ENCODE measurements at regions not wholly inside any gene's neighbourhood (a gene's known extent, or its start where the extent isn't known, plus 50 kb on each side); places are given as distances from the start of the nearest gene placed in this dataset.
"Not testable (repeated sequence)": the region's sequence is repeated elsewhere in the genome, so short reads cannot be mapped to it uniquely, and the experiment has no call there.

DNA sequence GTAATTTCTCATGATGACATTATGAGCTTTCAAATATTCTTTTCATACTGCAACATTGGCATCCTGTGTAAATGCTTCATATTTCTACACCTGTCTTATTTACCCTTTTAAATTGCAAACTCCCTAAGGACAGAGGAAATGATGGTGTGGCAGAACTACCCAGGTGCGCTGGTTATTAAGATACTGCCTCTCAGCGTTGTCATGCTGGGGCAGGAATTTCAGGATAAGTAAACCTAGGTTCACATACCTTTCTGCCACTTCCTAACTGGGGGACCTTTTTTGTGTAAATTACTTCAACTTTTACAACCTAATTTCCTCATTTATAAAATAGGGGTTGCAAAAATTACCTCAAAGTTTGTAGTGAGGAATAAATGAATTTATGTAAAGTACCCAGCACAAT is 137.7 kb upstream of the NBPF26 start:
- H3K27me3 ChIP-seq (ENCODE audit: control insufficient read depth in 2 of 2, insufficient read depth in 2 of 2, low read length in 2 of 2); H3K9ac ChIP-seq (replicated peaks; ENCODE audit: extremely low read depth, insufficient read depth, low read length); dilution Hi-C loops (cut with MboI; ENCODE audit: extremely low pct_ligation_motif_present, low sequenced_read_pairs); H3K4me1 ChIP-seq (ENCODE audit: control insufficient read depth, extremely low read depth, insufficient read depth, low read length); BruUV-seq (replicated peaks); FAIRE-seq; H4K20me1 ChIP-seq (replicated peaks; ENCODE audit: control insufficient read depth, extremely low read depth, insufficient read depth, low read length); H3K79me2 ChIP-seq (ENCODE audit: control insufficient read depth, insufficient read depth, low read length); H3K4me2 ChIP-seq (ENCODE audit: insufficient read depth, low read length); H3K36me3 ChIP-seq (ENCODE audit: control insufficient read depth in 2 of 2, extremely low read depth in 1 of 2, insufficient read depth in 2 of 2, low read length in 2 of 2); POLR2A ChIA-PET; CTCF ChIA-PET; H3K27ac ChIP-seq (ENCODE audit: insufficient read depth, low read depth, low read length); H2AFZ ChIP-seq (ENCODE audit: low read depth, low read length); intact Hi-C loops (cut with micrococcal nuclease); H3K9me3 ChIP-seq (replicated peaks; ENCODE audit: control insufficient read depth, insufficient read depth, low read length); H3K9me1 ChIP-seq (replicated peaks; ENCODE audit: control insufficient read depth, extremely low read depth, insufficient read depth, low read length); DNase-seq (ENCODE audit: low read depth, low spot score); H3K4me3 ChIP-seq (replicated peaks in 1 of 3; ENCODE audit: insufficient read depth in 1 of 3, low read depth in 1 of 3, low read length in 3 of 3): not testable (repeated sequence)

GRCh38 chr1:120588811-120589210 is 134.9 kb upstream of the NBPF26 start:
- H3K9me3 ChIP-seq (replicated peaks; ENCODE audit: control insufficient read depth, insufficient read depth, low read length); DNase-seq (ENCODE audit: low read depth, low spot score); H3K4me3 ChIP-seq (replicated peaks in 1 of 3; ENCODE audit: insufficient read depth in 1 of 3, low read depth in 1 of 3, low read length in 3 of 3); H3K9me1 ChIP-seq (replicated peaks; ENCODE audit: control insufficient read depth, extremely low read depth, insufficient read depth, low read length); dilution Hi-C loops (cut with MboI; ENCODE audit: extremely low pct_ligation_motif_present, low sequenced_read_pairs); H3K27me3 ChIP-seq (ENCODE audit: control insufficient read depth in 2 of 2, insufficient read depth in 2 of 2, low read length in 2 of 2); POLR2A ChIA-PET; H3K79me2 ChIP-seq (ENCODE audit: control insufficient read depth, insufficient read depth, low read length); H3K4me1 ChIP-seq (ENCODE audit: control insufficient read depth, extremely low read depth, insufficient read depth, low read length); H2AFZ ChIP-seq (ENCODE audit: low read depth, low read length); H3K36me3 ChIP-seq (ENCODE audit: control insufficient read depth in 2 of 2, extremely low read depth in 1 of 2, insufficient read depth in 2 of 2, low read length in 2 of 2); CTCF ChIA-PET; H3K4me2 ChIP-seq (ENCODE audit: insufficient read depth, low read length); FAIRE-seq; H3K27ac ChIP-seq (ENCODE audit: insufficient read depth, low read depth, low read length); H3K9ac ChIP-seq (replicated peaks; ENCODE audit: extremely low read depth, insufficient read depth, low read length); intact Hi-C loops (cut with micrococcal nuclease); BruUV-seq (replicated peaks); H4K20me1 ChIP-seq (replicated peaks; ENCODE audit: control insufficient read depth, extremely low read depth, insufficient read depth, low read length): not testable (repeated sequence)

DNA sequence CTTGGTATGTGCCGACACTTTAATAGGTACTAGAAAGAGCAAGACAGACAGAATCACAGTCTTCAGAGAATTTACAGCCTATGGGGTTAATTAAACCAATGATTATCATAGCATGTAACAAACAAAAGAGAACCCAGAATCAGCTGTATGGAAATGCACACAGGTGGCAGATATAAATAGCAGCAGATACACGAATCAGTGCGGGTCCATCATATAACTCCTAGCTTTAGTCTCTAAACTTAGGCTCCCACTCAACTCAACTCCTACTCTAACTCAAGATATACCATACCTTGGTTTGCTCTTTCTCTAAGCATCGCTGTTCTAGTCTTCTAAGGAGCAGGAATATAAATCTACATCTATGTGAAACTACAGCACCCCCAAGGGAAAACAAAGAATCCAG is 132.0 kb upstream of the NBPF26 start:
- not testable (repeated sequence) for H3K4me2 ChIP-seq (ENCODE audit: insufficient read depth, low read length)

DNA sequence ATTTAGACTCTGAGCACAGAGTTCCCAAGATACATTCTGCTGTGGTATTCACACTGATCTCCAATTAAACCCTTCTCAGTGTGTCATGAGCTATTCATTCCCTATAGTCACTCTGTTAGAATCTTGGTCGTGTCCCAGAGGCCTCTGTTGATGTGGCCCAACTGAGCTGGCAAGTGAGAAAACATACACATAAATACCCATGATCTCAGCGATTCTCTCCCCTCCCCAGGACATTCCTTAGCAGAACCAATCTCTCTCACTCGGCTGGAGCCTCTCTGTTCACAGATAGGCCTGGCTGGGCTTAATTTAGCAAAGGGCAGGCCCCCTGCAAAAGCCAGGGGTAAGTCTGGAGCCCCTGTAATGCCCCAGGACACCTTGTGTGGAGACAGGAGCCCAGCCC is 130.8 kb upstream of the NBPF26 start:
- H3K4me3 ChIP-seq (replicated peaks in 1 of 3; ENCODE audit: insufficient read depth in 1 of 3, low read depth in 1 of 3, low read length in 3 of 3); H3K36me3 ChIP-seq (ENCODE audit: control insufficient read depth in 2 of 2, extremely low read depth in 1 of 2, insufficient read depth in 2 of 2, low read length in 2 of 2); H3K27ac ChIP-seq (ENCODE audit: insufficient read depth, low read depth, low read length); POLR2A ChIA-PET; H3K27me3 ChIP-seq (ENCODE audit: control insufficient read depth in 2 of 2, insufficient read depth in 2 of 2, low read length in 2 of 2); H3K9me1 ChIP-seq (replicated peaks; ENCODE audit: control insufficient read depth, extremely low read depth, insufficient read depth, low read length); H3K4me2 ChIP-seq (ENCODE audit: insufficient read depth, low read length); H3K79me2 ChIP-seq (ENCODE audit: control insufficient read depth, insufficient read depth, low read length); FAIRE-seq; H3K9ac ChIP-seq (replicated peaks; ENCODE audit: extremely low read depth, insufficient read depth, low read length); DNase-seq (ENCODE audit: low read depth, low spot score); H2AFZ ChIP-seq (ENCODE audit: low read depth, low read length); intact Hi-C loops (cut with micrococcal nuclease); H4K20me1 ChIP-seq (replicated peaks; ENCODE audit: control insufficient read depth, extremely low read depth, insufficient read depth, low read length); BruUV-seq (replicated peaks); dilution Hi-C loops (cut with MboI; ENCODE audit: extremely low pct_ligation_motif_present, low sequenced_read_pairs); H3K9me3 ChIP-seq (replicated peaks; ENCODE audit: control insufficient read depth, insufficient read depth, low read length); CTCF ChIA-PET; H3K4me1 ChIP-seq (ENCODE audit: control insufficient read depth, extremely low read depth, insufficient read depth, low read length): not testable (repeated sequence)

More for the DNA sequence above, 132.0 kb upstream of the NBPF26 start:
- H3K9ac ChIP-seq (replicated peaks; ENCODE audit: extremely low read depth, insufficient read depth, low read length); H2AFZ ChIP-seq (ENCODE audit: low read depth, low read length); H3K27me3 ChIP-seq (ENCODE audit: control insufficient read depth in 2 of 2, insufficient read depth in 2 of 2, low read length in 2 of 2); DNase-seq (ENCODE audit: low read depth, low spot score); H3K9me1 ChIP-seq (replicated peaks; ENCODE audit: control insufficient read depth, extremely low read depth, insufficient read depth, low read length); BruUV-seq (replicated peaks); H3K79me2 ChIP-seq (ENCODE audit: control insufficient read depth, insufficient read depth, low read length); dilution Hi-C loops (cut with MboI; ENCODE audit: extremely low pct_ligation_motif_present, low sequenced_read_pairs); H3K27ac ChIP-seq (ENCODE audit: insufficient read depth, low read depth, low read length); H3K36me3 ChIP-seq (ENCODE audit: control insufficient read depth in 2 of 2, extremely low read depth in 1 of 2, insufficient read depth in 2 of 2, low read length in 2 of 2); CTCF ChIA-PET; H4K20me1 ChIP-seq (replicated peaks; ENCODE audit: control insufficient read depth, extremely low read depth, insufficient read depth, low read length); H3K9me3 ChIP-seq (replicated peaks; ENCODE audit: control insufficient read depth, insufficient read depth, low read length); POLR2A ChIA-PET; H3K4me1 ChIP-seq (ENCODE audit: control insufficient read depth, extremely low read depth, insufficient read depth, low read length); H3K4me3 ChIP-seq (replicated peaks in 1 of 3; ENCODE audit: insufficient read depth in 1 of 3, low read depth in 1 of 3, low read length in 3 of 3); FAIRE-seq; intact Hi-C loops (cut with micrococcal nuclease): not testable (repeated sequence)
